ENCODE measurements at regions not wholly inside any gene's neighbourhood (a gene's known extent, or its start where the extent isn't known, plus 50 kb on each side); places are given as distances from the start of the nearest gene placed in this dataset.

DNA sequence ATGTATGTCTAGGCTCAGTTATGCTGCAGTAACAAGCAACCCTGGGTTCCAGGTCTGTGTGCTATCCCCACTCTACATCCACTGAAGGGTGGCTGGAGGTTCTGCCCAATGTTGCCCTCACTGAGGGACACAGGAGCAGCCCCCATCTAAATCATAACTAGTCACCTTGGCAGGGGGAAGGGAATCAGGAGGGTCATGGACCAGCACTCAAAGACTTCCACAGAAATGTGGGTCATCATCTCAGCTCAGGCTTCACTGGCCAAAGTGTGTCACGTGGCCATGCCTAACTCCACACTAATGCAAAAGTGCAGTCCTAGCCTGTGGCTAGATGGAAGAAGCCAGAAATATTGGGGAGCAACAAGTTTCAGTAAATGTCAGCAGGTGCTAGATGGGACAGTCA is 137.3 kb upstream of the ZNF507 start:
- TF ChIP-seq, protein P1, sequence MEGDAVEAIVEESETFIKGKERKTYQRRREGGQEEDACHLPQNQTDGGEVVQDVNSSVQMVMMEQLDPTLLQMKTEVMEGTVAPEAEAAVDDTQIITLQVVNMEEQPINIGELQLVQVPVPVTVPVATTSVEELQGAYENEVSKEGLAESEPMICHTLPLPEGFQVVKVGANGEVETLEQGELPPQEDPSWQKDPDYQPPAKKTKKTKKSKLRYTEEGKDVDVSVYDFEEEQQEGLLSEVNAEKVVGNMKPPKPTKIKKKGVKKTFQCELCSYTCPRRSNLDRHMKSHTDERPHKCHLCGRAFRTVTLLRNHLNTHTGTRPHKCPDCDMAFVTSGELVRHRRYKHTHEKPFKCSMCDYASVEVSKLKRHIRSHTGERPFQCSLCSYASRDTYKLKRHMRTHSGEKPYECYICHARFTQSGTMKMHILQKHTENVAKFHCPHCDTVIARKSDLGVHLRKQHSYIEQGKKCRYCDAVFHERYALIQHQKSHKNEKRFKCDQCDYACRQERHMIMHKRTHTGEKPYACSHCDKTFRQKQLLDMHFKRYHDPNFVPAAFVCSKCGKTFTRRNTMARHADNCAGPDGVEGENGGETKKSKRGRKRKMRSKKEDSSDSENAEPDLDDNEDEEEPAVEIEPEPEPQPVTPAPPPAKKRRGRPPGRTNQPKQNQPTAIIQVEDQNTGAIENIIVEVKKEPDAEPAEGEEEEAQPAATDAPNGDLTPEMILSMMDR (IDR thresholded peaks at IDR 0.05; ENCODE audit: insufficient read depth, low read length, poor library complexity, severe bottlenecking), result no peak
- Histone ChIP-seq H3K27me3 (replicated peaks; ENCODE audit: control insufficient read depth, insufficient read depth, low read length) (no peaks in the 10 kb centered on the region), H3K4me3 (replicated peaks; ENCODE audit: low read depth, low read length) (no peak overlapping the region), H3K36me3 (ENCODE audit: control insufficient read depth, insufficient read depth, low read length) (no peaks in the 10 kb centered on the region)
- DNase-seq (ENCODE audit: extremely low read depth, insufficient read length), result no peak

DNA sequence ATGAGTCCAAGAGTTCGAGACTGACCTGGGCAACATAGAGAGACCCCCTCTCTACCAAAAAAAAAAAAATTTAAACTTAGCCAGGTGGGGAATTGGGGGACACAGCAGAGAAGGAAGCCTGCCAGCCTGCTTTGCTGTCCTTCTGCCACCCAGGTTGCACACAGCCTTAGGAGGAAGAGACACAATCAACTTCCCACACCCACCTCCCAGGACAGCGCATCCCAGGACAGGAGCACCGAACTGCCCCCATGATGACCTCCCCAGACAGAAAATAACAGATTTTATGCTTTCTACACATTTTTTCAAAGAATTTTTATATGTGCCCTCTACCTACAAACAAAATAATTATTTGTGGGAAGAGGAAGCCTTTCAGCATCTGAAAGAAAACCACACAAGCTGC is 126.0 kb upstream of the ZNF507 start:
- DNase-seq (ENCODE audit: extremely low read depth, insufficient read length), result no peak
- H3K36me3 ChIP-seq (ENCODE audit: control insufficient read depth, insufficient read depth, low read length), result no peaks in the 10 kb centered on the region
- H3K27me3 ChIP-seq (replicated peaks; ENCODE audit: control insufficient read depth, insufficient read depth, low read length), result no peaks in the 10 kb centered on the region
- H3K4me3 ChIP-seq (replicated peaks; ENCODE audit: low read depth, low read length), result no peak overlapping the region
- TF ChIP-seq, protein P1 (IDR thresholded peaks at IDR 0.05; ENCODE audit: insufficient read depth, low read length, poor library complexity, severe bottlenecking), result no peak

DNA sequence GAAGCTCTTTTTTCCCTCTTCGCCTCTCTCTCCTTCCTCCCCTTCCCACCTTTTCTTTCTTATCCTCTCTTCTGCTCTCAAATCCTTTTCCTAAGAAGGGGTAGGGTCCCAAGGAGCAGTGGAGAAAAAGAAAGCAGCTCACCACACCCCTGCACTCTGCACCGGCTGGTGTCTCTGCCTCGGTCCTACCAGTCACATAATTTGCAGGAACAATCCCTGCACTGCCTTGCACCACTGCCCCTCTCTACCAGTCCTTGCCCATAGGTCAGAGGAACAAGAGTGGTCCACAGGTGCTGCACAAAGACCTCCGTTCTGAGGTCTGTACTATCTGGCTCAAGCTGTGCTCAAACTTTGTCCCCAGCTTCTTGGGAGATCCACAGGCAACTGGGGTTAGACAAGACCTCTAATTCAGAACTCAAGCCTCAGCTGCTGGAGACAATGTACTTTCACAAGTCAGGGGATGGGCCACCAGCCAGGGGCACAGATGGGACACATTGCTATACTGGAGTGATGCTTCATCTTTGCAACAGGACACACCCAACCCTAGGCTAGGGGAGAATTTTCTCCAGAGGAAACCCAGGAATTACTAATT is 125.4 kb upstream of the ZNF507 start:
- TF ChIP-seq, protein P1 (IDR thresholded peaks at IDR 0.05; ENCODE audit: insufficient read depth, low read length, poor library complexity, severe bottlenecking), result no peak
- Histone ChIP-seq H3K4me3 (replicated peaks; ENCODE audit: low read depth, low read length) (no peak overlapping the region), H3K36me3 (ENCODE audit: control insufficient read depth, insufficient read depth, low read length) (no peaks in the 10 kb centered on the region), H3K27me3 (replicated peaks; ENCODE audit: control insufficient read depth, insufficient read depth, low read length) (no peaks in the 10 kb centered on the region)
- no peak for DNase-seq (ENCODE audit: extremely low read depth, insufficient read length)

DNA sequence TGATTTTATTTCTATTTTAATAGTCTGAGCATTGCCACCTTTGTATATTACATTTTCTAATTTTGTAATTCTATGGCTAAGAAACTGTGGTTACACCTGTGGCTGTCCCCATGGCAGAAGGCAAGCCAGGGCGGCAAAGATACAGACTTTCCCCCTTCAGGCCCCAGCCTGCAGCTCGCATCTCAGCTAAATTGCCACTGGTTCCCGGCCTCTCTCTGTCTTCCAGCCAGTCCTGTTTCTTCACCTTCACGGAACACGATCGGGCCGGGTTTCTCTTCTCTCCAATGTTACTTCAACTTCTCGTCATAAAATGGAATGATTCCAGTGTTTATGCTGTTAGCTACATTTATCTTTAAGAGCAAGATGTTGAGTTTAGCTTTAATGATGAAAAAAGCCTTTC is 124.5 kb upstream of the ZNF507 start:
- Histone ChIP-seq H3K4me3 (replicated peaks; ENCODE audit: low read depth, low read length) (no peak overlapping the region), H3K36me3 (ENCODE audit: control insufficient read depth, insufficient read depth, low read length) (no peaks in the 10 kb centered on the region), H3K27me3 (replicated peaks; ENCODE audit: control insufficient read depth, insufficient read depth, low read length) (no peaks in the 10 kb centered on the region)
- TF ChIP-seq, protein P1 (IDR thresholded peaks at IDR 0.05; ENCODE audit: insufficient read depth, low read length, poor library complexity, severe bottlenecking), result no peak
- no peak for DNase-seq (ENCODE audit: extremely low read depth, insufficient read length)

DNA sequence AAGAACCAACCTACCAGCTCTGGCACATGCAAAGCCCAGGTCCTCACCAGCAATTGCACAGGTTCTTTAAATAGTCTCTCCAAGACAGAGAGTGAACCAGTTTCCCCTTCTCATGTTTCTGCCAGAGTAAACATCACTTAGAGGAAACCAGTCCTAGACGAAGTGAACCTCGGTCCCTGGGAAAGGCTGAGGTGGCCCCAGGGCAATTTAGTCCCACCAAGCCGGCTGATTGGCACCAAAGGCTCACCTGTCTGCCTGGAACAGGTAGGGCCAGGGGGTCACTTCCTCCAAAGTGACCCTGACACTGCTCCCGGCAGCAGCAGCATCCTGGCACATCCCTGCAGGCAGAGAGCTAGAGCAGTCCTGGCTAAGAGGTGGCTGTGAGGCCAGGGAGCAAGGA is 122.9 kb upstream of the ZNF507 start:
- DNase-seq (ENCODE audit: extremely low read depth, insufficient read length), result no peak
- Histone ChIP-seq H3K27me3 (replicated peaks; ENCODE audit: control insufficient read depth, insufficient read depth, low read length) (no peaks in the 10 kb centered on the region), H3K36me3 (ENCODE audit: control insufficient read depth, insufficient read depth, low read length) (no peaks in the 10 kb centered on the region), H3K4me3 (replicated peaks; ENCODE audit: low read depth, low read length) (no peak overlapping the region)
- TF ChIP-seq, protein P1 (IDR thresholded peaks at IDR 0.05; ENCODE audit: insufficient read depth, low read length, poor library complexity, severe bottlenecking), result no peak

DNA sequence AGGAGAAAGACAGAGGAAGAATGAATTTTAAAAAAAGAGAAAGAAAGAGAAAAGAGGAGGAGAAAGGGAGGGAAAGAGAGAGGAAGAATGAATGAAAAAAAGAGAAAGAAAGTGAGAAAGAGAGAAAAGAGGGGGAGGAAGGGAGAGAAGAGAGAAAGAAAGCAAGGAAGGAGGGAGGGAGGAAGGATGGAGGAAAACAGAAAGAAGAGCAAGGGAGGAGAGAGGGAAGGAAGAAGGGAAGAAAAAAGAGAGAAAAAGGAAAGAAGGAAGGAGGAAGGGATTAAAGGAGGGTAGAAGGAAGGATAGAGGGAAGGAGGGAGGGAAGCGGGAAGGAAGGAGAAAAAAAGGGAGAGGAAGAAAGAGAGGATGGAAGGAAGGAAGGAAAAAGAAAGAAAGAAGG is 122.3 kb upstream of the ZNF507 start:
- no peak overlapping the region for H3K4me3 ChIP-seq (replicated peaks; ENCODE audit: low read depth, low read length)
- no peaks in the 10 kb centered on the region for H3K27me3 ChIP-seq (replicated peaks; ENCODE audit: control insufficient read depth, insufficient read depth, low read length)
- no peaks in the 10 kb centered on the region for H3K36me3 ChIP-seq (ENCODE audit: control insufficient read depth, insufficient read depth, low read length)
- TF ChIP-seq, protein P1 (IDR thresholded peaks at IDR 0.05; ENCODE audit: insufficient read depth, low read length, poor library complexity, severe bottlenecking), result no peak
- DNase-seq (ENCODE audit: extremely low read depth, insufficient read length), result no peak
